GM21515 (cell line): ENCODE measurements at regions not wholly inside any gene's neighbourhood (a gene's known extent, or its start where the extent isn't known, plus 50 kb on each side); places are given as distances from the start of the nearest gene placed in this dataset.

Source experiments
- ATAC-seq: cut with Tn5 transposase; IDR thresholded peaks from one replicate; pipeline ENCODE4 v1.9.1; 2021; ENCODE audit not compliant: unreplicated experiment

DNA sequence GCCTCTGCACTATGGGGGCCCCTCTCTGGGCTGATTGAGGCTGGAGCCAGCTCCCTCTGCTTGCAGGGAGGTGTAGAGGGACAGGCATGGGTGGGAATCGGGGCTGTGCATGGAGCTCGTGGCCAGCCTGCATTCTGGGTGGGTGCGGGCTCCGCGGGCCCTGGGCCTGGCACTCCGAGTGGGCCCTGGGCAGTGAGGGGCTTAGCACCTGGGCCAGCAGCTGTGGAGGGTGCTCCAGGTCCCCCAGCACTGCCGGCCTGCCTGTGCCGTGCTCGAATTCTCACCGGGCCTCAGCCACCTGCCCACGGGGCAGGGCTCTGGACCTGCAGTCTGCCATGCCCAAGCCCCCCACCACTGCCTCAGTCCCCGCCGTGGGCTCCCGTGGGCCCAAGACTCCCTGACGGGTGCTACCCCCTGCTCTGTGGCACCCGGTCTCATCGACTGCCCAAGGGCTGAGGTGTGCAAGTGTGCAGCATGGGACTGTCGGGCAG lies 681.2 kb downstream of the PDHA2 start:
- no peak for ATAC-seq

DNA sequence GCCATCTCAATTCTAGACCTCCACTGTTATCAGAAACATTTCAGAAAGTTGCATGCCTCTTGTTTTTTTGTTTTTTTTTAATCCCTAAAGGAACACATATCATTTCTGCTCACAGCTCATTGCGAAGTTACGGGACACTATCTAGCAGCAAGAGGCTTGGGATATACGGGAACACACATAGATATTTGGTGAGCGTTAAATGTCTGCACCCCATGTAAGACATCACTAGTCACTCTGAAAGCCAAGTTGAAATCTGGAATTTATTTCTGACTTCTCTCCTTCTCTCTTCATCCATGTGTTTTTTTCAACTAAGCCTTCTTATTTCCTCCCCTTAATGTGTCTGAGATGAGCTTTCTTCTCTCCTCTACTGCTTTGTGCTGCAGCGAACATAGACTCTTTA lies 683.7 kb downstream of the PDHA2 start:
- no peak for ATAC-seq

DNA sequence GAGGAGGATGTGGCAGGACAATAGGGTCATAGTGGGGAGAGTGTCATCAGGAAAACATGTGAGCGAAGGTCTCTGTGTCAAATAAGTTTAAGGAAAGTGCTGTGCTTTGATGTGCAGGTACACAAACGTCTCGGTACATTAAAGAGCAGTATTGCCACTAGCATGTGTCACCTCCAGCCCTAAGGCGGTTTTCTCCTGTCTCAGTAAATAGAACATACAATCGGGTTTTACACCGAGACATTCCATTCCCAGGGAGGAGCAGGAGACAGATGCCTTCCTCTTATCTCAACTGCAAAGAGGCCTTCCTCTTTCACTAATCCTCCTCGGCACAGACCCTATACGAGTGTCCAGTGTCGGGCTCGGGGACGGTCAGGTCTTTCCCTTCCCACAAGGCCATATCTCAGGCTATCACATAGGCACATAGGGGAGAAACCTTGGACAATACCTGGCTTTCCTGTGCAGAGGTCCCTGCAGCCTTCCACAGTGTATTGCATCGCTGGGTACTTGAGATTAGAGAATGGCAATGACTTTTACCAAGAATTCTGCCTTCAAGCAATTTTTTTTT lies 684.5 kb downstream of the PDHA2 start:
- ATAC-seq, result no peak

DNA sequence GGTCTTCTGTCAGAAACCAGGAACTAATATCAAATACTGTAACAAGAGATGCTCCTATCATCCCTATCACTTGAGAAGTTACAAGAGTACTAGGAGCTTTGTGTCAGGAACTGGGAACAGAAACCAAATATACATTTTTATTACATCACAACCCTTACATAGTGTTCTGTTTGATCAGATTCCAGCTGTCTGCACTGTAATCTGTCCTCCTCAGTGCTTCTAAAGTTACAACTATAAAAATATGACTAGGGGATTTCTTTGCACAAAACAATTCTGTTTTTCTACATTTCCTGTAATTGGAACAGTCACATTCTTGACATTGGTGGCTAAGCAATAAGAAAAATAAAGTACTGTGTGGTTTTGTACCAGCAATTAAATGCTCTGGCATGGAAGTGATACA lies 686.0 kb downstream of the PDHA2 start:
- ATAC-seq, result no peak

DNA sequence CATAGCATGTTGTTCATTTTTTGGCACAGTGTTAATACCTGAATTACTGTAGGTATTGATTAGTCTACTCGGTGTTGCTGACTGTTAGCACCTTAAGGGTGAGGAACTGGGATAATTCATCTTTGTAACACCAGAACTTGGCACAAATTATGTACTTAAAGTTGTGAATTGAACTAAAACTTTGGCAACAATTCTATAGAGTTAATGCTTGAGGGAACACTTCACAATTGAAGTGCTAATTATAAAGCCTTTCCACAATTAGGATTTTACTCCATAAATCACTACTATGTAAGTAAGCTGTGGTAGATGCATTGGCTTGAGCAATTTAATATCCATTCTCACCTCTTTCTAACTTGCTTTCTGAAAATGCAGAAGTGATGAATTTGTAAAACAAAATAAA lies 686.7 kb downstream of the PDHA2 start:
- ATAC-seq, result no peak

DNA sequence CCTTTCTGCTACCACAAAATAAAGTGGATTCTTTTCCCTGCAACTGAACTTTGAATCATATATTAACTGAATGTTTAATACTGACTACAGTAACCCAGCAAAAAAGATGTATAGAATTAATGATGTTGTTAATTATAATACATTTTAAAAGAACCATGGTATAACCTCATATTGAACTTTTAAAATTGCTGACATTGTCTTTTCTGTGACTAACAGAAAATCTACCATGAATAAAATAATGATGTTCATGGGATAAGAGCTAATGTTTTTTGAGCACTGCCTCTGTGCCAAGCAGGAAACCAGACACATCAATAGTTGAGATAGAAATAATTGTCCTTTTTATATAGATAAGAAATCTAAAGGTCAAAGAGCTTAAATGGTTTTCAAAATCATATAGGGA lies 691.9 kb downstream of the PDHA2 start:
- ATAC-seq, result no peak

DNA sequence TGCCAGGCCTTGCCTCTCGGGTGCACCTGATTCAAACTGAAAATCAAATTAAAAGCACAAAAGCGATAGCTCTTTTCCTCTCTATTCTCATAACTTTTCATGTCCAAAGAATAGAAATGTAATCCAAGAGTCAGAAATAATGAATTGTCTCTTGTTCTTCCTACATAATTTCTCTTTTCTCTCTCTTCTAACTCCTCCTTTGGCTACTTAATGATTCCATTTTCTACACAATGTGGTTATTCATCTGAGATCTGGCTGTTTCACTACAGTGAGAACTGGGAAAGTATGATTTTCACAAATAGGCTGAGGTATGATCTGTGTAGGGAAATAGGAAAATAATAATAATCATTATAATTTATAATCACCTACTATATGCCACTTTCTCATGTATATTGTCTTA lies 703.5 kb downstream of the PDHA2 start:
- ATAC-seq, result no peak

DNA sequence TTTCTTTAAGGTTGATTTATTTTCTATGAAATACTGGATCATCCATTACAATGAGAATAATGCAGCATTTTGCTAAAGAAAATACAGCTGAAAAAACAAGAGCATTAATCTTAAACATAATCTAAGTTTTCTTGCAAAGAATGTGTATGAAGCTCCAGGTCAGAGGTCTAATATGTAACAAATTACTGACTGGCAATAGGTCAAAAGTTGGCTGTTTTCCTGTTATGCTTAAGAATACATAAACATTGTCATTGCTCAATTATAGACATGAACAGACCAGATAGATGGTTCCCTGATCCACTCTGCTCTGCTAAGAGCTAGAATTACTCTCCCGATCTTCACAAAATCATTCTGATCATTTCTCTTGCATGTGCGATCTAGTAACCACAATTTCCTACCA lies 718.6 kb downstream of the PDHA2 start:
- no peak for ATAC-seq

DNA sequence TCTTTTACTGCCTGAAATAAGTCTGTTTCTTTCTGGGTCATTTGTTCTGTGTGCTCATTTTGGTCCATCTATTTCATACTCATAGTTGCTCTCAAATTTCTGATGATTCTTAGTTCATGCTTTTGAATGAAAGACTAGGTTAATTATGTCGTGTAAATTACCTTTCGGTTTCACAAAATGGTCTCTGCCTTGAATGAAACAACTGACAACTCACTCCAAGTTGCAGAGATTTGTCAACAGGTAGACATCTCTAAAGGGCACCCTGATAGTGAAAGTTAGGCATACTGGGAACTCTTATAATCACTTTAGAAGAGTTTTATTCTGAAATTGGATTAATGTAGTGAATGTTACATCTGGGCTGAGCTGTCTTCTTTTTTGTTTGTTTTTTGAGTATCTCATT lies 726.9 kb downstream of the PDHA2 start:
- no peak for ATAC-seq

DNA sequence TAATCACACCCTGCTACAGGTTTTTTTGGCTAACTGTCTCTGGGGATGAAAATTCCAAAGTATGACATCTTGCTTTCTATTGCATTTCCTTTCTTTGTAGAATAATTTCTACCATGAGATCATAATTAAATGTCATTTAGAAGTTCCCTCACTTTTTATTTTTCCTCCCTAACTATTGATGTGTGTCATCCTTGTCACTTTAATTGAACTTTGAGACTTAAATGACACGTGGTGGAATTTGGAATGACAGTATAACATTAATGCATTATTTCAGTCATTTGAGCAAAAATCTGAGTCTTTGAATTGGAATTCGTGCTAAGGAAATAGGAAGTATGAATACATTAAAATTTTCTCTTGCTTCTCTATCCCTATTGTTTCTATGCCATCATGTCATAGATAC lies 745.4 kb downstream of the PDHA2 start:
- no peak for ATAC-seq

DNA sequence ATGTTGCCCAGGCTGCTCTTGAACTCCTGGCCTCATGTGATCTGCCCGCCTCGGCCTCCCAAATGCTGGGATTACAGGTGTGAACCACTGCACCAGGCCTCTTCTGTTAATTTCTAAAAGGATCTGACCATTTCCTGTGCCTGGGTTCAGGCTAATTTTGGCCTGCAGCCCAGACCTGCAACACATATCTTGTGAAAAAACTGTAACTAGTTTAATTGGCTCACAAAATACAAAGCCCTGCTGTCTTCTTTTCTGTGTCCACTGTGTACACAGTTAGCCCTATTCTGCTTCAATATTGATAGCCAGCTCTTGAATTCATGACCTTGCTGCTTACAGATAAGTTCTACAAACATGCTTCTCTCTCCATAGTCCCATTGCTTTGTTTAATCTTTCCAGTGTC lies 753.5 kb downstream of the PDHA2 start:
- no peak for ATAC-seq

DNA sequence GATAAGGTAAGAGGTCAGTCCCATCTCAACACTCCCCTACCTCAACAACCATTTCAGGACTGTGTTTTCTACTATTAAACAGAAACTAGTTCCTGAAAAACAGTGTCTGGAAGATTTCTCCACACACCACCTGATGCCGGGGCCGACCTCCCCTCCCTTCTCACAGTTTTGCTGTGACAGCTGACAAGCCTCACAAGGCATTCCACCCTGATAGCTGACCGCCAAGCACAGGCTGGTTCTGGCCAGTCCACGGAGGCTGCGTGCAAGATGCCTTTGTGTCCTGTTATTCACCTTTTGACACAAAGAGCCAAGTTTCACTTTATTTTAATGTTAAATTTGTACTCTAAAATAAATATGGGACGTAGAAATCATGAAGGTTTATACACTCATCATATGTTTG lies 758.6 kb downstream of the PDHA2 start:
- ATAC-seq, result no peak

DNA sequence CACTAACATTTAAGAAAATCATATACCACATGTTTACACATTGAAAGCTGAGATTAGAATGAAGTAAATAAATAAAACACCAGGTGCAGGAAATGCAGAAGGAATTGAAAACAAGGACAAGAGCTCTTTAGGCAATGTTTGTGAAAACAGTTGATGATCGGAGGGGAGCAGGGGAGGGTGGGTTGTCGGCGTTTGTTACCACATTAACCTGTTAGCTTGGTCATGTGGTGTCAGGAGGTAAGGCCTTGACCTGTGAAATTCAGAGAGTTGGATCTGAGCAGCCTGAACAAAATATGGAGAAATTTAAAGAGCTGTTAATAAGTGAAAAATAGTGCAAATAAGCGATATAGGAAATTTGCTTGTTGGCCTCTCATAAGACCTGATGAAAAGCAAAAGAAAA lies 759.9 kb downstream of the PDHA2 start:
- no peak for ATAC-seq

DNA sequence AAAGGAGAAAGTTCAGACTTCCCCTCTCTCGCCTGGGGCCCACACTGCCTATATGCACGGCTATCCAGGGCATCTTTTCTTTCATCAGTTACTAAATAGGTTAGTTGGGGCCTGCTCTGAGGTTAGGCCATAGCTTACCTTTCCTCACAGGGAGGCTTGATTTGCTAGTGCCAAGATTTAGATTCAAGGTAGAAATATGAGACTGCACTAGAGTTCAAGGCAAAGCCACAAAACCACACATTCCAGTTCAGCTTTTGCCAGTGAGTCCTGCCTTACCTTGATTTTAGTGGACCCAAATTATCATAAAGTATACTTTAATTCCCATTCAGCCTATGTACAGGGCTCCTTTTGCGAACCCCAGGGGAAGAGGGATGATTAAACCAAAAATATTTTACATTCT lies 762.8 kb downstream of the PDHA2 start:
- ATAC-seq, result no peak

DNA sequence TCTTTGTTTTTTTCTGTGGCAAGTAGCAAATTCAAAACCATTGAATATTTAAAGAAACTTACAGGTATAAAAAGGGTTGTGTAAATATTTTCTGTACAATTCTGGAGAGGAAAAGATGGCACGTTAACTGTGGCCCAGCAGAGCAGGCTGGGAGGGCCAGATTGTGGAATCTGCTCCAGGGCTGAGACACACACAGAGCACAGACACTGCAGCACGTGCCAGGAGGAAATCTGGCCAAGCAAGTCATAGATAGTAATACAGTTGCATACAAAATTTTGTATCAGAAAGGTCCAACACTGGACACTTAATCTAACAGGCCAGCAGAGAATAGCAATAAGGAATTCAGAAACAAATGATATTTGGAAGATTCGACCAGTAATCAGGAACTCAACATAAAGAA lies 763.7 kb downstream of the PDHA2 start:
- no peak for ATAC-seq

DNA sequence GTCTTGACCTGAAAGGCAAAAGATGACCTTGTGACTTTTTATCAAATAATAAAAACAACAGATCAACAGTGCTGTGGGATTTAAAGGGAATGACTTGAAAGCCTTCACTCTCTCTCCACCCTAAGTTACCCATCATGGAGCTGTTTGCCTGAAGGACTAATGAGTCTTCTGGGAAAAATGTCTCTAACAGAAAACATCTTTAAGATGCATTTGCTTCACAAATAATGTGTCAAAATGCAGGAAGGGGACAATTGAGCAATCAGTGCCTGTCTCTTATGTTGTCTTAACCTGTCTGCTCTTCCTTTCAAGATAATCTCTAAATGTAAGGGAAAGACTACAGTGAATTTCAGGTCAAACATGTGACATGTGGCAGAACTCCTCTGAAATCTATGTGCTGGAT lies 766.6 kb downstream of the PDHA2 start:
- no peak for ATAC-seq

DNA sequence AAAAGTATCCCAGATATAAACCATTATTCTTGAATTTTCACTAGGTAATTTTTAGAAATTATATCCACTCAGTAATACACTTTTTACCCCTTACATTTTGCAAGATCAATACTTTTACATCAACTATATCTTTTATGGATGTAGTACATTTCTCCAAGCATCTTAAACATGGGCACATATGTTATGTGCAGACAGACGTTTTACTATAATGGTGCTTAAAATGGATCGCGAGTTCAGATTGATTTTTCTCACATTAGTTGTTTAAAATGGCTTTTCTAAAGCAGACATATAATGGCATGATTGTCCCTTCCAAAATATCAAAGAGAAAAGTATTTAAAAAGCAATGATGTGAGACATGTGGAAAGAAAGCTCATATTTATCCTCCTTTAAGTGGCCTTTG lies 786.1 kb downstream of the PDHA2 start:
- ATAC-seq, result no peak

DNA sequence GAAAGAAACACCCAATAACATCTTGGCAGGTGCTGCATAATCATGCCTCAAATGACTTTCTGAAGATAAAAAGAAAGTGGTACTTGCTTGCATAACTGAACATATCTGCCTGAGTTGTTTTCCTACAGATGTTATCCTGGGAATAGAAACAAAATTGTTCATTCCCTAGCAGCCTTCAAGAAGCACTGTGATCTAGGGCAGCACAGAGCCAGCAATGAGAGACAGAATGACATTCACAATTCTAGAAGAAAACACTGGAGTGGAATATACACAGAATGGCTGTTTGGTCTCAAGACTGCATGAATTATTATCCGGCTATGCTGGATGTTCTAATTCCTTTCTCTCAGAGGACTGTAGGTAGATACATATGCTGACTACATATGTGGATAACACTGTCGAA lies 790.9 kb downstream of the PDHA2 start:
- no peak for ATAC-seq

DNA sequence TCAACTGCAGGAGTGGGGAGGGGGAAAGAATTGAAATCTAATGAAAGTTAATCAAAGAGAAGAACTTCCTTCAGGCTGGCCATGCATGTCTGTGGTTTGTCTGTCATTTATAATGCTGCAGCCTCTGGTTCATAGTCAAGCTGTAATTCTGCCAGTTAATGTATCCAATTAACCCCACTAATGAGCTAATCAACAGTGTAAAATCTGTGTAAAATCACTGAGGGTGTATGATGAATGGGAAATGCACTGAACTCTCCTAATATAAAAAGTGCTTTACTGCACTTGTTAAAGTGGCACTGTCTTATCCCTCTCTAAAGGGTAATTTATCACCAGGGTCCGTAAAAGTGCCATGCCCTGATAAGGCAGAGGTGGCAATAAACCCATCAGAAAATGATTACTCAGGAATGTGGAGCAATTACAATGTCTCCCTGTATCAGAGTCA lies 798.1 kb downstream of the PDHA2 start:
- ATAC-seq, result no peak

DNA sequence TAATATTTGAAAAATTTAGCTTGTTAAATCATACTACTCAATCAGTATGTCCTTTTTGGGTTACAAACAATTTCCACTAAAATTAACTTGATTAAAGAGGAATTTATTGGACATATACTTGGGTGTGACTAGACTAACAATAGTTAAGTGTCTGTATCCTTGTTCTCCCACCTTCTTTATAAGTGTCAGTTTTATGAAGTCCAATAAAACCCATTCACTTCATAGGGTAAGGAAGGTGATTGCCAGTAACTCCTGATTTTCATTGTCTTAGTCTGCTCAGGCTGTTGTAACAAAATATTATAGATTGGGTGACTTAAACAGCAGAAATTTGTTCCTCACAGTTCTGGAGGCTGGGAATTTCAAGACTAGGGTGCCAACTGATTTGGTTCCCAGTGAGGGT lies 800.0 kb downstream of the PDHA2 start:
- ATAC-seq, result no peak

DNA sequence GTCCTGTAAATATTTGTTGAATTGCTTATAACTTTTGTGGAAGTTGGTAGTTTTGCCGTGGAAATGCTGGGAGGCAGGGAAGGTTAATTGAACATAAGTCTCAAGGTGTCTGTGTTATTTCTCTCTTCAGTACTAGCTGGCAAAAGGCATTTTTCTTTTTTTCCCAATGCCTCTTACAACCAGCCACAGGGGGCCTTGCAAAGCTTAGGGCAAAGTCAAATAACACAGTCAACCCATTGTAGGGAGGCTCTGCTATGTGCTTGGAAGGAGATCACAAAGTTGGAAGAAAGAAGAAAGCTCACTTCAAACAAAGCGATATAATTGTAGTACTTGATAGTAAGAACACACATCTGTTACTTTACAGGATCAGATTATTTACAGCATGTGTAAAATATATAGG lies 802.6 kb downstream of the PDHA2 start:
- ATAC-seq, result no peak

DNA sequence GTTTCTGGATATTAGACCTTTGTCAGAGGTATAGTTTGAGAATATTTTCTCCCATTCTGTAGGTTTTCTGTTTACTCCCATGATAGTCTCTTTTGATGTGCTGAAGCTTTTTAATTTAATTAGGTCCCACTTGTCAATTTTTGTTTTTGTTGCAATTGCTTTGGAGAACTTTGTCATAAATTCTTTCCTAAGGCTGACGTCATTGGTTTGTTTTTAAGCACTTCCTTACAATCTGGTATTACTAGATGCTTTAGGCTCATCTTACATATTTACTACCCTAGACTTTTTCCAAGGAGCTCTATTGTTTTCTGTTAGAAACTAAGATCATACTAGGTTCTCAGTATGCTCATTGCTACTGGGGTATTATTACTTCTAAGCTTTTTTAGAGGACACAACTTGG lies 806.3 kb downstream of the PDHA2 start:
- ATAC-seq, result no peak

DNA sequence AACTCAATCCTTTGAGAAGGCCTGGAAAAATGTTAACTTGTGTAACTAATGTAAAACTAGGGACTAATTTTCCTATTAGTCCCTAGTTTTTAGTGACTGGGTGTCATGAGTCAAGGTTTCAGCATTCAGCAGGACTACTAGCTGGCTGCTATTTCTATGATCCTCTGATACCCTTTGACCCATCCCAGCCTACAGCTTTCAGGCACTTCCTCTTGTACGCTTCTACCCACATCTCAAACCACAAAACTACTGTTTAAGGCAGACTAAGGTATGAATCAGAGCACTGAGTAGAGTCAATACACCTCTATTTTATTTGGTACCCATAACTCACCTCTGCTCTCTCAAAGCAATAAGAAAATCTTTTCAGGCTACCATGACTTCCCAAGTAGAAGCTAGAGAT lies 809.6 kb downstream of the PDHA2 start:
- no peak for ATAC-seq

DNA sequence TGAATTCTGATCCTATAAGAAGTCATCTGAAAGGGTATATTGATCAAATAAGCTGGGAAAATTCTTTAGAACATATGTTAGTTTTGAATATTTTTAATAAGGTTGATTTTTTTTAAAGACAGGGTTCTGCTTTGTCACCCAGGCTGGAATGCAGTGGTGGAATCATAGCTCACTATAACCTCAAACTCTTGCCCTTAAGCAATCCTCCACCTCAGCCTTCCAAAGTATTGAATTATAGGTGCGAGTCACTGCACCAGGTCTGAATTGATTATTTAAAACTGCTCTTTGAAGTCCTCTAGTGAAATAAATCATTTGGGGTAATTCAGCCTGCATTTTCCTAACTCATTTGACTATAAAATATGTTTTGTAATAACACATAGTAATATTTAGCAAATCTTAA lies 812.3 kb downstream of the PDHA2 start:
- ATAC-seq, result no peak
